ENCODE measurements at regions not wholly inside any gene's neighbourhood (a gene's known extent, or its start where the extent isn't known, plus 50 kb on each side); places are given as distances from the start of the nearest gene placed in this dataset.

- Mint-ChIP-seq H3K4me1 (no peaks in the 10 kb centered on the region), H3K4me3 (no peak overlapping the region), H3K27ac (no peak overlapping the region), H3K27me3 (peaks cover 5 to 13% of the 10 kb centered on the region in 2 donors), H3K9me3 (peaks cover 0 to 2% of the 10 kb centered on the region in 2 donors), H3K36me3 (no peaks in the 10 kb centered on the region)
- no peak for DNase-seq
- ATAC-seq (replicated peaks): no peak
These were observed 103.3 kb upstream of the OSR1 start for GRCh38 chr2:19461504-19462255.

- no peak for ATAC-seq (replicated peaks)
- Mint-ChIP-seq H3K9me3 (no peaks in the 10 kb centered on the region), H3K36me3 (no peaks in the 10 kb centered on the region), H3K27ac (no peak overlapping the region), H3K4me3 (no peak overlapping the region), H3K4me1 (no peaks in the 10 kb centered on the region), H3K27me3 (peaks cover 5 to 13% of the 10 kb centered on the region in 2 donors)
- no peak for DNase-seq
These were observed 102.3 kb upstream of the OSR1 start for GRCh38 chr2:19460761-19461160.

- Mint-ChIP-seq H3K36me3 (no peaks in the 10 kb centered on the region), H3K4me1 (no peaks in the 10 kb centered on the region), H3K27ac (no peak overlapping the region), H3K27me3 (peaks cover 5 to 13% of the 10 kb centered on the region in 2 donors), H3K4me3 (no peak overlapping the region), H3K9me3 (peaks cover 4 to 6% of the 10 kb centered on the region in 2 donors)
- no peak for DNase-seq
- ATAC-seq (replicated peaks): no peak
These were observed 100.1 kb upstream of the OSR1 start for GRCh38 chr2:19458427-19459003.

GRCh38 chr2:19457809-19458208 lies 99.4 kb upstream of the OSR1 start:
- ATAC-seq (replicated peaks): no peak
- Mint-ChIP-seq H3K4me1 (no peaks in the 10 kb centered on the region), H3K9me3 (peaks cover 4 to 6% of the 10 kb centered on the region in 2 donors)

GRCh38 chr2:19456705-19457309 lies 98.4 kb upstream of the OSR1 start:
- H3K27me3 Mint-ChIP-seq: peaks cover 7 to 8% of the 10 kb centered on the region in 2 donors
- H3K9me3 Mint-ChIP-seq: peaks cover 4 to 6% of the 10 kb centered on the region in 2 donors
- no peaks in the 10 kb centered on the region for H3K36me3 Mint-ChIP-seq
- H3K27ac Mint-ChIP-seq: no peak overlapping the region
- DNase-seq: no peak
- no peaks in the 10 kb centered on the region for H3K4me1 Mint-ChIP-seq
- no peak for ATAC-seq (replicated peaks)
- no peak overlapping the region for H3K4me3 Mint-ChIP-seq

More at GRCh38 chr2:19457809-19458208, 99.4 kb upstream of the OSR1 start:
- Mint-ChIP-seq H3K4me3 (no peak overlapping the region), H3K36me3 (no peaks in the 10 kb centered on the region), H3K27me3 (peaks cover 8 to 13% of the 10 kb centered on the region in 2 donors), H3K27ac (no peak overlapping the region)
- DNase-seq: no peak

GRCh38 chr2:19454125-19454524 lies 95.7 kb upstream of the OSR1 start:
- DNase-seq (no peak), ATAC-seq (replicated peaks) (no peak)
- H3K36me3 Mint-ChIP-seq: no peaks in the 10 kb centered on the region
- no peak overlapping the region for H3K27ac Mint-ChIP-seq
- H3K4me3 Mint-ChIP-seq: no peak overlapping the region
- no peaks in the 10 kb centered on the region for H3K4me1 Mint-ChIP-seq
- peaks cover 0 to 3% of the 10 kb centered on the region in 2 donors for H3K27me3 Mint-ChIP-seq
- H3K9me3 Mint-ChIP-seq: peaks cover 4 to 6% of the 10 kb centered on the region in 2 donors

GRCh38 chr2:19442731-19443130 lies 84.3 kb upstream of the OSR1 start:
- H3K4me3 Mint-ChIP-seq: no peak overlapping the region
- ATAC-seq (replicated peaks) (no peak), DNase-seq (no peak)
- H3K4me1 Mint-ChIP-seq: no peaks in the 10 kb centered on the region
- H3K36me3 Mint-ChIP-seq: no peaks in the 10 kb centered on the region
- H3K9me3 Mint-ChIP-seq: peaks cover 0 to 1% of the 10 kb centered on the region in 2 donors
- H3K27ac Mint-ChIP-seq: no peak overlapping the region
- peaks cover 0 to 4% of the 10 kb centered on the region in 2 donors for H3K27me3 Mint-ChIP-seq

GRCh38 chr2:19439081-19439480 lies 80.7 kb upstream of the OSR1 start:
- Mint-ChIP-seq H3K36me3 (no peaks in the 10 kb centered on the region), H3K27me3 (peaks cover 9 to 14% of the 10 kb centered on the region in 2 donors), H3K27ac (no peak overlapping the region), H3K4me1 (no peaks in the 10 kb centered on the region), H3K4me3 (no peak overlapping the region), H3K9me3 (peaks cover 0 to 1% of the 10 kb centered on the region in 2 donors)
- ATAC-seq (replicated peaks): no peak
- DNase-seq: no peak

- no peaks in the 10 kb centered on the region for H3K9me3 Mint-ChIP-seq
These were observed 77.4 kb upstream of the OSR1 start for GRCh38 chr2:19435815-19436214.

GRCh38 chr2:19434413-19434812 lies 76.0 kb upstream of the OSR1 start:
- Mint-ChIP-seq H3K9me3 (no peaks in the 10 kb centered on the region), H3K27ac (no peak overlapping the region), H3K27me3 (peaks cover 14 to 15% of the 10 kb centered on the region in 2 donors), H3K36me3 (no peaks in the 10 kb centered on the region), H3K4me1 (no peaks in the 10 kb centered on the region), H3K4me3 (no peak overlapping the region)
- DNase-seq: no peak
- ATAC-seq (replicated peaks): no peak

More at GRCh38 chr2:19435815-19436214, 77.4 kb upstream of the OSR1 start:
- no peaks in the 10 kb centered on the region for H3K4me1 Mint-ChIP-seq
- no peak overlapping the region for H3K4me3 Mint-ChIP-seq
- H3K36me3 Mint-ChIP-seq: no peaks in the 10 kb centered on the region
- H3K27ac Mint-ChIP-seq: no peak overlapping the region
- ATAC-seq (replicated peaks): no peak
- peaks cover 14 to 15% of the 10 kb centered on the region in 2 donors for H3K27me3 Mint-ChIP-seq
- no peak for DNase-seq

- no peak for ATAC-seq (replicated peaks)
- H3K4me3 Mint-ChIP-seq: no peak overlapping the region
These were observed 68.5 kb upstream of the OSR1 start for GRCh38 chr2:19426941-19427340.

GRCh38 chr2:19426144-19426543 lies 67.7 kb upstream of the OSR1 start:
- no peaks in the 10 kb centered on the region for H3K4me1 Mint-ChIP-seq
- peaks cover 0 to 4% of the 10 kb centered on the region in 2 donors for H3K27me3 Mint-ChIP-seq
- H3K27ac Mint-ChIP-seq: no peak overlapping the region
- no peaks in the 10 kb centered on the region for H3K36me3 Mint-ChIP-seq
- ATAC-seq (replicated peaks) (no peak), DNase-seq (no peak)
- no peaks in the 10 kb centered on the region for H3K9me3 Mint-ChIP-seq
- H3K4me3 Mint-ChIP-seq: no peak overlapping the region

More at GRCh38 chr2:19426941-19427340, 68.5 kb upstream of the OSR1 start:
- Mint-ChIP-seq H3K4me1 (no peaks in the 10 kb centered on the region), H3K27ac (no peak overlapping the region), H3K27me3 (peaks cover 4 to 7% of the 10 kb centered on the region in 2 donors), H3K9me3 (no peaks in the 10 kb centered on the region), H3K36me3 (no peaks in the 10 kb centered on the region)
- DNase-seq: no peak

GRCh38 chr2:19425419-19425818 lies 67.0 kb upstream of the OSR1 start:
- H3K4me1 Mint-ChIP-seq: no peaks in the 10 kb centered on the region
- peaks cover 0 to 4% of the 10 kb centered on the region in 2 donors for H3K27me3 Mint-ChIP-seq
- H3K4me3 Mint-ChIP-seq: no peak overlapping the region
- H3K9me3 Mint-ChIP-seq: no peaks in the 10 kb centered on the region
- no peak for ATAC-seq (replicated peaks)
- no peak for DNase-seq
- no peak overlapping the region for H3K27ac Mint-ChIP-seq
- no peaks in the 10 kb centered on the region for H3K36me3 Mint-ChIP-seq

GRCh38 chr2:19419211-19419880 lies 60.9 kb upstream of the OSR1 start:
- no peak for ATAC-seq (replicated peaks)
- Mint-ChIP-seq H3K9me3 (no peaks in the 10 kb centered on the region), H3K27me3 (peaks cover 0 to 7% of the 10 kb centered on the region in 2 donors), H3K27ac (no peak overlapping the region), H3K4me1 (no peaks in the 10 kb centered on the region), H3K4me3 (no peak overlapping the region), H3K36me3 (no peaks in the 10 kb centered on the region)
- DNase-seq: no peak

All from stimulated activated naive B cell treated with anti-CD40 and anti-IgM and Interleukin-4, amounts not matched to agents 10 μg/mL and 1 μg/mL and 100 μg/mL, for 72 hours (primary cell).